ENCODE measurements at regions not wholly inside any gene's neighbourhood (a gene's known extent, or its start where the extent isn't known, plus 50 kb on each side); places are given as distances from the start of the nearest gene placed in this dataset.

GRCh38 chr6:82645536-82646230 is 282.1 kb downstream of the TPBG start:
- intact Hi-C loops (cut with micrococcal nuclease), result no loop called here

- intact Hi-C loops (cut with micrococcal nuclease), result no loop called here
These were observed 282.6 kb downstream of the TPBG start for GRCh38 chr6:82646231-82646615.

GRCh38 chr6:82651845-82652335 is 288.3 kb downstream of the TPBG start:
- intact Hi-C loops (cut with micrococcal nuclease), result no loop called here

GRCh38 chr6:82679232-82679631 is 315.6 kb downstream of the TPBG start:
- intact Hi-C loops (cut with micrococcal nuclease), result no loop called here

- intact Hi-C loops (cut with micrococcal nuclease), result no loop called here
These were observed 316.6 kb downstream of the TPBG start for GRCh38 chr6:82680192-82680591.

- intact Hi-C loops (cut with micrococcal nuclease), result no loop called here
These were observed 317.6 kb downstream of the TPBG start for GRCh38 chr6:82681119-82681714.

- intact Hi-C loops (cut with micrococcal nuclease), result no loop called here
These were observed 323.1 kb downstream of the TPBG start for GRCh38 chr6:82686719-82687118.

GRCh38 chr6:82687855-82688254 is 324.2 kb downstream of the TPBG start:
- intact Hi-C loops (cut with micrococcal nuclease), result no loop called here

GRCh38 chr6:82690283-82690682 is 326.7 kb downstream of the TPBG start:
- intact Hi-C loops (cut with micrococcal nuclease), result no loop called here

- intact Hi-C loops (cut with micrococcal nuclease), result no loop called here
These were observed 328.4 kb downstream of the TPBG start for GRCh38 chr6:82691997-82692396.

GRCh38 chr6:82693094-82693493 is 329.5 kb downstream of the TPBG start:
- intact Hi-C loops (cut with micrococcal nuclease), result no loop called here

- intact Hi-C loops (cut with micrococcal nuclease), result no loop called here
These were observed 337.7 kb downstream of the TPBG start for GRCh38 chr6:82701341-82701740.

- intact Hi-C loops (cut with micrococcal nuclease), result no loop called here
These were observed 339.0 kb downstream of the TPBG start for GRCh38 chr6:82702574-82702973.

- intact Hi-C loops (cut with micrococcal nuclease), result no loop called here
These were observed 339.6 kb downstream of the TPBG start for GRCh38 chr6:82703230-82703629.

GRCh38 chr6:82704045-82704444 is 340.4 kb downstream of the TPBG start:
- intact Hi-C loops (cut with micrococcal nuclease), result no loop called here

GRCh38 chr6:82705579-82705978 is 342.0 kb downstream of the TPBG start:
- intact Hi-C loops (cut with micrococcal nuclease), result no loop called here

- intact Hi-C loops (cut with micrococcal nuclease), result loop anchor here (5.0 kb wide), 1 partner anchor 439 kb away; no protein-coding TSS in a partner anchor
These were observed 347.6 kb downstream of the TPBG start for GRCh38 chr6:82711105-82711827.

- intact Hi-C loops (cut with micrococcal nuclease), result loop anchor here (5.0 kb wide), 1 partner anchor 440 kb away; no protein-coding TSS in a partner anchor
These were observed 348.4 kb downstream of the TPBG start for GRCh38 chr6:82711971-82712370.

- intact Hi-C loops (cut with micrococcal nuclease), result loop anchor here (5.0 kb wide), 1 partner anchor 440 kb away; no protein-coding TSS in a partner anchor
These were observed 348.8 kb downstream of the TPBG start for GRCh38 chr6:82712389-82712788.

- intact Hi-C loops (cut with micrococcal nuclease), result loop anchor here (5.0 kb wide), 1 partner anchor 441 kb away; no protein-coding TSS in a partner anchor
These were observed 349.2 kb downstream of the TPBG start for GRCh38 chr6:82712826-82713225.

GRCh38 chr6:82720992-82721391 is 344.6 kb downstream of the UBE3D start:
- intact Hi-C loops (cut with micrococcal nuclease), result no loop called here

- intact Hi-C loops (cut with micrococcal nuclease), result no loop called here
These were observed 329.9 kb downstream of the UBE3D start for GRCh38 chr6:82735790-82736189.

Data from T-helper 2 cell treated with Interferon-gamma antibody and Interleukin-4, amounts not matched to agents 100 ng/mL and 5 ng/mL, for 36 hours (primary cell).